ENCODE measurements at regions not wholly inside any gene's neighbourhood (a gene's known extent, or its start where the extent isn't known, plus 50 kb on each side); places are given as distances from the start of the nearest gene placed in this dataset.

GRCh38 chr3:177377166-177377565 lies 179.9 kb upstream of the TBL1XR1 start:
- TF ChIP-seq REST (IDR thresholded peaks at IDR 0.05; ENCODE audit: insufficient read depth in 1 of 2, low read depth in 2 of 2, low read length in 2 of 2) (no peak), TAF1 (IDR thresholded peaks at IDR 0.05; ENCODE audit: borderline replicate concordance, insufficient read depth, low read length) (no peak), SIN3A (IDR thresholded peaks at IDR 0.05; ENCODE audit: borderline replicate concordance, insufficient read depth, low read length) (no peak), FOXP2 (optimal IDR thresholded peaks at IDR 0.05; ENCODE audit: borderline replicate concordance, extremely low read depth, extremely low read length, insufficient read depth) (no peak), POLR2AphosphoS5 (IDR thresholded peaks at IDR 0.05; ENCODE audit: low read depth, low read length) (no peak)

DNA sequence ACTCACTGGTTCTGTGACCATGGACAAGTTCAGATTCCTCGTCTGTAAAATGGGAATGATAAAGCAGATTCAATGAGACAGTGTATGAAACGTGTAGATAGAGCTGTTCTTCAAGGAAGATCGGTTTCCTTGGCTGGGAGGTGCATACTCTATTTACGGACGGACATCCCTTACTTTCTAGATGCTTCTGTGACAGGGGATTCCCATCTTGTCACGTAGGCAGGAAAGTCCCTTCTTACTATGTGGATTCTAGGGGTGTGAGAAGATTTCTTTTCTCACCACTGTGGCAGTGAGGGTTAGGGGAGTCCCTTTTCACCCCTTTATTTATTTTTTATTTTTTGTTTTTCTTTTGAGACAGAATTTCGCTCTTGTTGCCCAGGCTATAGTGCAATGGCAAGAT lies 180.9 kb upstream of the TBL1XR1 start:
- TF ChIP-seq TAF1 (IDR thresholded peaks at IDR 0.05; ENCODE audit: borderline replicate concordance, insufficient read depth, low read length) (no peak), POLR2AphosphoS5 (IDR thresholded peaks at IDR 0.05; ENCODE audit: low read depth, low read length) (no peak), SIN3A (IDR thresholded peaks at IDR 0.05; ENCODE audit: borderline replicate concordance, insufficient read depth, low read length) (no peak), REST (IDR thresholded peaks at IDR 0.05; ENCODE audit: insufficient read depth in 1 of 2, low read depth in 2 of 2, low read length in 2 of 2) (no peak)

DNA sequence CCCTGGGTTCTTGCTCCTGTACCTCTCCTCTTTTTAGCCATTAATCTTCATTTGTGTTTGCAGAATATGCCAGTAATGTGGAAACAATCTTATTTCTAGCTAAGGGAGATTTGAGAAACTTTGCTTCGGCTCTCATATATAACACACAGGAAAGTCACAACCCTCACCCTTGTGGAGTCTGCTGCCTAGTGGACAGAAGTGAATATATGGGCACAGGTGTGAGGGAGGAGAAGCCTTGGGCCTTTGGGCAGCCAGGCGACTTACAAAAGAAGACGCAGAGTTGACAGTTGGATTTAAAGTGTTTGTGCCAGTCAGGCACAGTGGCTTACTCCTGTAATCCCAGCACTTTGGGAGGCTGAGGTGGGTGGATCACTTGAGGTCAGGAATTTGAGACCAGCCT lies 181.8 kb upstream of the TBL1XR1 start:
- TF ChIP-seq FOXP2 (optimal IDR thresholded peaks at IDR 0.05; ENCODE audit: borderline replicate concordance, extremely low read depth, extremely low read length, insufficient read depth) (no peak), POLR2AphosphoS5 (IDR thresholded peaks at IDR 0.05; ENCODE audit: low read depth, low read length) (no peak), REST (IDR thresholded peaks at IDR 0.05; ENCODE audit: insufficient read depth in 1 of 2, low read depth in 2 of 2, low read length in 2 of 2) (no peak), SIN3A (IDR thresholded peaks at IDR 0.05; ENCODE audit: borderline replicate concordance, insufficient read depth, low read length) (no peak), TAF1 (IDR thresholded peaks at IDR 0.05; ENCODE audit: borderline replicate concordance, insufficient read depth, low read length) (no peak)

- TF ChIP-seq FOXP2 (optimal IDR thresholded peaks at IDR 0.05; ENCODE audit: borderline replicate concordance, extremely low read depth, extremely low read length, insufficient read depth) (no peak), SIN3A (IDR thresholded peaks at IDR 0.05; ENCODE audit: borderline replicate concordance, insufficient read depth, low read length) (no peak), REST (IDR thresholded peaks at IDR 0.05; ENCODE audit: insufficient read depth in 1 of 2, low read depth in 2 of 2, low read length in 2 of 2) (no peak), POLR2AphosphoS5 (IDR thresholded peaks at IDR 0.05; ENCODE audit: low read depth, low read length) (no peak), TAF1 (IDR thresholded peaks at IDR 0.05; ENCODE audit: borderline replicate concordance, insufficient read depth, low read length) (no peak)
Measured at GRCh38 chr3:177381070-177381469, 183.8 kb upstream of the TBL1XR1 start.

- TF ChIP-seq SIN3A (IDR thresholded peaks at IDR 0.05; ENCODE audit: borderline replicate concordance, insufficient read depth, low read length) (no peak), REST (IDR thresholded peaks at IDR 0.05; ENCODE audit: insufficient read depth in 1 of 2, low read depth in 2 of 2, low read length in 2 of 2) (no peak), FOXP2 (optimal IDR thresholded peaks at IDR 0.05; ENCODE audit: borderline replicate concordance, extremely low read depth, extremely low read length, insufficient read depth) (no peak), TAF1 (IDR thresholded peaks at IDR 0.05; ENCODE audit: borderline replicate concordance, insufficient read depth, low read length) (no peak), POLR2AphosphoS5 (IDR thresholded peaks at IDR 0.05; ENCODE audit: low read depth, low read length) (no peak)
Measured at GRCh38 chr3:177382944-177383343, 185.7 kb upstream of the TBL1XR1 start.
